ENCODE measurements at regions not wholly inside any gene's neighbourhood (a gene's known extent, or its start where the extent isn't known, plus 50 kb on each side); places are given as distances from the start of the nearest gene placed in this dataset.
A peak's percentile ranks its signal among the peaks of the same experiment; 100 is the strongest.

DNA sequence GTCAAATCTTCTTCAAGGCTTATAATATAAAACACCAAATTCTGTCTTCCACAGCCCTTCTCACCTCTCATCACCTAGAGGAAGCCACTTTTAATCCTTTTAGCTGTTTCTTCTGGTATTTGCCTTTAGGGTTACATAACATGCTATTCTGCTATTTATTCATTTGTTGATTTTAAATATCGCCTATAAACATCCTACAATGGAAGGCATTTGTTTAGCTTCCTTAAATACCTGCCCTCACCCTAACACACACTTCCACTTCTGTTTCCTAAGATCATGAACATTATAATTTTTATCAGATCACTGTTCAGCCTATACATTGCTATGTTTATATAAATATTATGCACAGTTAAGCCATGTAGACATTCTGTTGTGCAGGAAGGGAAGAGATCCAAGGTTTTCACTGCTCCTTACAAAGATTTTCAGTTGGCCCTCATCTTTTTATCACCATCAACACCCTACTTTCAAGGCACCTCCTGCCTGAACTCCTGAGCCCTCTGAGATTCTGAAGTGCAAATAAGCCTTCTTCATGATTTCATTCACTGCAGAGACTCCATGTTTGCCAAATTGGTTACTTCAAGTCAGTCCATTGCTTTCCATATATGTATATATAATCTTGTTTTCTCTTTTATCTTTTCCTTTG is 356.9 kb upstream of the ACTBL2 start:
- Histone ChIP-seq H3K36me3 (ENCODE audit: control insufficient read depth, insufficient read depth, low read length) (no peaks in the 10 kb centered on the region), H3K27ac (ENCODE audit: insufficient read depth, low read depth, low read length, poor library complexity, severe bottlenecking) (no peak overlapping the region), H3K4me3 (ENCODE audit: insufficient read depth, low read depth, low read length) (no peak overlapping the region), H3K27me3 (ENCODE audit: control insufficient read depth, insufficient read depth, low read length, poor library complexity, severe bottlenecking) (no peaks in the 10 kb centered on the region), H3K9me3 (ENCODE audit: control insufficient read depth, low read length) (no peaks in the 10 kb centered on the region), H3K4me1 (ENCODE audit: control insufficient read depth, insufficient read depth, low read length) (peaks cover 23% of the 10 kb centered on the region)
- 100% methylated on average over 1 of the region's 1 CpG for WGBS, 2 experiments

DNA sequence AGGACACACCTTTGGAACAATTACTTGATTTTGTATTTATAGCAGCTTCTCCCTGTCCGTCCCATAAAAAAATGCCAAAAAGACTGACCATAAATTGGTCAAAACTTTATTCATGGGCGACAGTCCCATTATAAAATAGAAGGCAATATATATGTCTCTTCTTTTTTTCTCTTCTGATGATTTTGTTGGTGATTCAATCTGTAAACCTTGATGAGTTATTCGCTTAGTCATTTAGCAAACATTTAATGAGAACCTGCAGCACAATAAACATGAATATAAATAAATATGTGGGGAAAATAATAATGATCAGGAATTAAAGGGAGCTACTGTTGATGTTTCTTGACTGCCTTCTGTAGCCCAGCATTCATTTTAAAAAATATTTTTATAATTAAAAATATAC is 356.4 kb upstream of the ACTBL2 start:
- Histone ChIP-seq H3K9me3 (ENCODE audit: control insufficient read depth, low read length) (no peaks in the 10 kb centered on the region), H3K4me1 (ENCODE audit: control insufficient read depth, insufficient read depth, low read length) (peaks cover 23% of the 10 kb centered on the region), H3K4me3 (ENCODE audit: insufficient read depth, low read depth, low read length) (no peak overlapping the region), H3K27ac (ENCODE audit: insufficient read depth, low read depth, low read length, poor library complexity, severe bottlenecking) (no peak overlapping the region), H3K36me3 (ENCODE audit: control insufficient read depth, insufficient read depth, low read length) (no peaks in the 10 kb centered on the region), H3K27me3 (ENCODE audit: control insufficient read depth, insufficient read depth, low read length, poor library complexity, severe bottlenecking) (no peaks in the 10 kb centered on the region)
- 88 to 100% methylated on average over 1 to 2 of the region's 3 CpGs for WGBS, 2 experiments

DNA sequence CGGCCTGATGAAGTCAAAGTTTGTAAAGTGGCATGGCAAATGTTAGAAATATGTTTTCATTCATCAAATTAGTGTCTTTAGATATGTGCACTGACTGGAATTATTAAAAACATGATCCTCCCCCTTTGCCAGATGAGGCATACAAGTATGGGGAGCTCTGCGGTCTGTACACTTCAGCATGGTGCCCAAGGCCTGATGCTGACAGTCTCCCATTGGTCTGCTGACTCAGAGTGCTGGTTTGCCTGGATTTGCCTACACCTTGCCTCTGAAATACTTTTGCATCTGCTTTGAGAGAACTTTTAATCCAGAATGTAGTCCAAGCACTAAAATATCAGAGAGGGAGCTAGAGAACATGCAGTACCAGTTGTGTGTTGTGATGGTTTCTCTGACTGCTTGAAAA is 354.3 kb upstream of the ACTBL2 start:
- H3K36me3 ChIP-seq (ENCODE audit: control insufficient read depth, insufficient read depth, low read length), result no peaks in the 10 kb centered on the region
- WGBS, 2 experiments, result 90 to 97% methylated on average over 2 of the region's 2 CpGs
- no peak overlapping the region for H3K27ac ChIP-seq (ENCODE audit: insufficient read depth, low read depth, low read length, poor library complexity, severe bottlenecking)
- H3K4me3 ChIP-seq (ENCODE audit: insufficient read depth, low read depth, low read length), result no peak overlapping the region
- peaks cover 19% of the 10 kb centered on the region for H3K4me1 ChIP-seq (ENCODE audit: control insufficient read depth, insufficient read depth, low read length)
- no peaks in the 10 kb centered on the region for H3K9me3 ChIP-seq (ENCODE audit: control insufficient read depth, low read length)
- no peaks in the 10 kb centered on the region for H3K27me3 ChIP-seq (ENCODE audit: control insufficient read depth, insufficient read depth, low read length, poor library complexity, severe bottlenecking)

DNA sequence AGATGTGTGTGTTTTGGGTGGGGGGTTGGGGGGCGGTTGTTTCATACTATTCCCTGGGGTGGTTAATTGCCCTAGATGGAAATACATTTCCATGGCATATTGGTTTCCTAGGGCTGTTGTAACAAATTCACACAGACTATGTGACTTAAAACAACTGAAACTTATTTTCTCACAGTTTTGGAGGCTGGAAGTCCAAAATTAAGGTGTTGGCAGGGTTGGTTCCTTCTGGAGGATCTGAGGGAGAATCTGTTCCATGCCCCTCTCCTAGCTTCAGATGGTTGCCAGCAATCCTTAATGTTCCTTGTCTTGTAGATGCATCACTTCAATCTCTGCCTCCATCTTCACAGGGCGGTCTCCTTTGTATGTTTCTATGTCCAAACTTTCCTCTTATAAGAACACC is 353.7 kb upstream of the ACTBL2 start:
- 91 to 96% methylated on average over 1 to 2 of the region's 2 CpGs for WGBS, 2 experiments
- no peaks in the 10 kb centered on the region for H3K27me3 ChIP-seq (ENCODE audit: control insufficient read depth, insufficient read depth, low read length, poor library complexity, severe bottlenecking)
- no peaks in the 10 kb centered on the region for H3K9me3 ChIP-seq (ENCODE audit: control insufficient read depth, low read length)
- peaks cover 13% of the 10 kb centered on the region for H3K4me1 ChIP-seq (ENCODE audit: control insufficient read depth, insufficient read depth, low read length)
- no peak overlapping the region for H3K4me3 ChIP-seq (ENCODE audit: insufficient read depth, low read depth, low read length)
- no peaks in the 10 kb centered on the region for H3K36me3 ChIP-seq (ENCODE audit: control insufficient read depth, insufficient read depth, low read length)
- no peak overlapping the region for H3K27ac ChIP-seq (ENCODE audit: insufficient read depth, low read depth, low read length, poor library complexity, severe bottlenecking)

DNA sequence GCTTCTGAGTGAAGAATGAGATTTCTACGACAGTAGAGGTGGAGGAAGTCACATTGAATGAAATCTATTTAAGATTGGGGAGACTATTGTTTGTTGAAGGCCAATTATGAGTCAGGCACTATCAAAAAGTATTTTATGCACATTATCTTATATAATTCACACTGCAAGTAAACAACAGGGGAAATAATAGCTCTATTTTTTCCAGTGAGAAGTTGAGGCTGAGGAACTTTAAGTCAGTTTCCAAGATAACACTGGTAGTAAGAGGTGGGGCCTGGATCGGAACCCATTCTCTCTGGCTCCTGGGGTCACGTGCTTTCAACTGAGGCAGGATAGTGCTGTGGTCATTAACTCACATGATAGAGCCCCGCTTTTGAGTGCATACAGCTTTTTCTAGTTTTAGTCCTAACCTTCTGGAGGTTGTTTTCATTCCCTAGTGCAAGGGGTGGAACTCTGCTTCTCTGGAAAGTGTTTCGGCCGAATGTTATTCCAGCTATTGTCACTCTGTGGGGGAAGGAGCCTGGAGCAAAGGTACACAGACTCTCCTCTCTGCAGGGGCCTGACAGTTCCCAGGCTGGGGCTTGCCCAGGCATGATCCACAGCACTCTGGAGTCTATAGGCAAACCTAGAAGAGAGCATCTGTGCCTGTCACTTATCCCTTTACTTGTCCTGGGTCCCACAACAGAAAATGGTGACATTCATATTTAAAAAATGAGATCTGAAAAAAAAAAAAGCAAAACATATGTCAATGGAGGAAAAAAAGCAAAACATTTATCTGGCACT is 352.4 kb upstream of the ACTBL2 start:
- 57 to 60% methylated on average over 6 of the region's 6 CpGs for WGBS, 2 experiments
- H3K4me3 ChIP-seq (ENCODE audit: insufficient read depth, low read depth, low read length), result no peak overlapping the region
- H3K36me3 ChIP-seq (ENCODE audit: control insufficient read depth, insufficient read depth, low read length), result no peaks in the 10 kb centered on the region

DNA sequence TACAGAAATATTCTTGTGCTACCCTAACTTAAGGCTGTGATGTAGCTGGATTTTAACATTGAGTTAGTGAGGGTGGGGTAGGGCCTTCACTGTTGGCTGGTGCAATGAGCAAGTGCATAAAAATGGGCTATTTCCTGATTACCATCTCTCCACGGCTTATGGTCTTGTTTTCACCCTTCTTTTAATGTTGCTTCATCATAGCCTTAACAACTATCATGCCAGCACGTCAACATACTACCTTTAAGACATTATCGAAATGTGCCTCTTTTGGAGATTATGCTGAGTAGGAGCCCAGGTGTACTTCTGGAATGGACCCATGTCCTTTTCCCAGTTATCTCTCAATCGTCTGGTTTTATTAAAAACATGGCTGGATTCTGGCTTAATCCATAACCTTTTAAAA is 350.9 kb upstream of the ACTBL2 start:
- no peak overlapping the region for H3K27ac ChIP-seq (ENCODE audit: insufficient read depth, low read depth, low read length, poor library complexity, severe bottlenecking)
- no peaks in the 10 kb centered on the region for H3K36me3 ChIP-seq (ENCODE audit: control insufficient read depth, insufficient read depth, low read length)
- 94% methylated on average over 4 of the region's 4 CpGs for WGBS, 2 experiments
- H3K4me3 ChIP-seq (ENCODE audit: insufficient read depth, low read depth, low read length), result no peak overlapping the region
- no peaks in the 10 kb centered on the region for H3K9me3 ChIP-seq (ENCODE audit: control insufficient read depth, low read length)
- peaks cover 10% of the 10 kb centered on the region for H3K4me1 ChIP-seq (ENCODE audit: control insufficient read depth, insufficient read depth, low read length)
- H3K27me3 ChIP-seq (ENCODE audit: control insufficient read depth, insufficient read depth, low read length, poor library complexity, severe bottlenecking), result no peaks in the 10 kb centered on the region

More for the DNA sequence above, 352.4 kb upstream of the ACTBL2 start:
- Histone ChIP-seq H3K9me3 (ENCODE audit: control insufficient read depth, low read length) (no peaks in the 10 kb centered on the region), H3K27me3 (ENCODE audit: control insufficient read depth, insufficient read depth, low read length, poor library complexity, severe bottlenecking) (no peaks in the 10 kb centered on the region), H3K27ac (ENCODE audit: insufficient read depth, low read depth, low read length, poor library complexity, severe bottlenecking) (peak overlapping the region; percentile 53), H3K4me1 (ENCODE audit: control insufficient read depth, insufficient read depth, low read length) (peaks cover 10% of the 10 kb centered on the region)

DNA sequence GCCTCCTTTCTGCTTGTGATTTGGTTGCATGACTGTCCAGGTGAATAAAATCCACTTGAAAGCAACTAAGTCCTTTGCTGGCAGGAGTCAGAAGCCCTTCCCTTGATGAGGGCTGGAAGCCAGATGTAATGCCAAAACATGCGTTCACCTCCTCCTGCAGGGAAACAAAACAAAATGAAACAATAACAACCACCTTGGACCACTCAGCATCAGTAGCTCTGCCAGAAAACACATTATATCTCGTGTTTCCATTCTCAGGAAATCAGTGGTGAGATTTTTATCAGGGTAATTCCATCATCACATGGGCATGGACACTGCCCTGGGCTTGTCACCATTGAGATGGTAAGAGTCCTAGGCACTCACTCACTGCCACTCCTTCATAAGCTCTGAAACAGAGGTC is 350.3 kb upstream of the ACTBL2 start:
- H3K4me1 ChIP-seq (ENCODE audit: control insufficient read depth, insufficient read depth, low read length), result peaks cover 10% of the 10 kb centered on the region
- H3K27ac ChIP-seq (ENCODE audit: insufficient read depth, low read depth, low read length, poor library complexity, severe bottlenecking), result no peak overlapping the region
- no peaks in the 10 kb centered on the region for H3K27me3 ChIP-seq (ENCODE audit: control insufficient read depth, insufficient read depth, low read length, poor library complexity, severe bottlenecking)
- H3K36me3 ChIP-seq (ENCODE audit: control insufficient read depth, insufficient read depth, low read length), result no peaks in the 10 kb centered on the region
- no peak overlapping the region for H3K4me3 ChIP-seq (ENCODE audit: insufficient read depth, low read depth, low read length)
- no peaks in the 10 kb centered on the region for H3K9me3 ChIP-seq (ENCODE audit: control insufficient read depth, low read length)
- WGBS, 2 experiments, result 94 to 98% methylated on average over 2 of the region's 2 CpGs

DNA sequence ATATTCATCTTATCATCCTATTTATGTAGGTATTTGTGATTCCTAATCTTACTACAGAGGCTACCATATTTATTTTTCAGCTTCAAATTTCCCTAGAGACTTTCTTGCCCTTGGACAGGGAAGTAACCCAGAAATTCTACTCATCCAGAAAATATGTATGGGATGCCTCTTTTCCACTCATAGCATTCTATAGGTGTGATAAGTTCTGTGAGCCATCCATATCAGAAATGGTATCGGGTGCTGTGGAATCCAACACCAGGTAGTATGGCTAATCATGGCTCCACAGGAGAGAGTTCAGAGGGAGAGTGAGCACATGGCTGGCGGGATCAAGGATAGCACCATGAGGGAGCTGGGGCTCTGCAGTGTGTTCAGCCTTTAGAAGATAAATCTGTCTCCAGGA is 349.3 kb upstream of the ACTBL2 start:
- Histone ChIP-seq H3K27me3 (ENCODE audit: control insufficient read depth, insufficient read depth, low read length, poor library complexity, severe bottlenecking) (no peaks in the 10 kb centered on the region), H3K4me3 (ENCODE audit: insufficient read depth, low read depth, low read length) (no peak overlapping the region), H3K9me3 (ENCODE audit: control insufficient read depth, low read length) (no peaks in the 10 kb centered on the region), H3K36me3 (ENCODE audit: control insufficient read depth, insufficient read depth, low read length) (no peaks in the 10 kb centered on the region), H3K27ac (ENCODE audit: insufficient read depth, low read depth, low read length, poor library complexity, severe bottlenecking) (no peak overlapping the region), H3K4me1 (ENCODE audit: control insufficient read depth, insufficient read depth, low read length) (peaks cover 10% of the 10 kb centered on the region)
- WGBS, 2 experiments, result 96 to 98% methylated on average over 2 of the region's 2 CpGs

DNA sequence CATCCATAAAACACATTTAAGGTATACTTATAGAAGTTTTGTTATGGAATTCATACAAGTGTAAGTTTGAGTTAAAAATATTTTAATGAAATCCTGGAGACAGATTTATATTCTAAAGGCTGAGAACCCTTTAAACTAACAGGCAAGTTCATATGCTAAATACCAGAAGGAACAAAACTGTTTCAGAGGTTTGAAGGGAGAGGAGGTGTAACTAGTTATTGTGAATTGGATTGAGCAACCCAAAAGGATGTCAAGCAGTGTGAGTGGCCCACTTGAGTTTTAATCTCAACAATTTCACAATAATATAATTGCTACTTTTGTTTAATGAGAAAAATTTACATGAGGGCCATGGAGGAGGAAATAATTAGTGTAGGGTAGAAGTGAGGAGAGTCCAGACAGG is 348.5 kb upstream of the ACTBL2 start:
- Histone ChIP-seq H3K36me3 (ENCODE audit: control insufficient read depth, insufficient read depth, low read length) (no peaks in the 10 kb centered on the region), H3K4me3 (ENCODE audit: insufficient read depth, low read depth, low read length) (no peak overlapping the region), H3K4me1 (ENCODE audit: control insufficient read depth, insufficient read depth, low read length) (peaks cover 10% of the 10 kb centered on the region), H3K27me3 (ENCODE audit: control insufficient read depth, insufficient read depth, low read length, poor library complexity, severe bottlenecking) (no peaks in the 10 kb centered on the region), H3K9me3 (ENCODE audit: control insufficient read depth, low read length) (no peaks in the 10 kb centered on the region), H3K27ac (ENCODE audit: insufficient read depth, low read depth, low read length, poor library complexity, severe bottlenecking) (no peak overlapping the region)

DNA sequence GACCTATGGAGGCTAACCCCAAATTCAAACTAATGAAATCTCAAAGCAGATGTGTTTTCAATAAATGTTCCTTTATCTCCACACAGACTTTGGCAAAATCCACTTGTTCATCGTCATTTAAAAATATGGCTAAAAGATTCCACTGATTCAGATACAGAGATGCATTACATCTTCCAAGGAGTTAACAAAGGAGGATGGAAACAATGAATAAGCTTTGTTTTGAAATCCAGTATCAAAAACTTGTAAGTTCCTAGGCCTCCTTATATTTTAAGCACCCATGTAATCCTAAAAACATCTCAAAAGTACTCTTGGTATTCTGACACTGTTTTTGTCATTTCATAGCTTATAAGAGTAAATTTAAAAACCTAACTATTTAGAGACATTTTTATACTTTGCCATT is 345.6 kb upstream of the ACTBL2 start:
- Histone ChIP-seq H3K4me3 (ENCODE audit: insufficient read depth, low read depth, low read length) (no peak overlapping the region), H3K4me1 (ENCODE audit: control insufficient read depth, insufficient read depth, low read length) (peaks cover 4% of the 10 kb centered on the region), H3K9me3 (ENCODE audit: control insufficient read depth, low read length) (no peaks in the 10 kb centered on the region), H3K27me3 (ENCODE audit: control insufficient read depth, insufficient read depth, low read length, poor library complexity, severe bottlenecking) (no peaks in the 10 kb centered on the region), H3K36me3 (ENCODE audit: control insufficient read depth, insufficient read depth, low read length) (no peaks in the 10 kb centered on the region), H3K27ac (ENCODE audit: insufficient read depth, low read depth, low read length, poor library complexity, severe bottlenecking) (no peak overlapping the region)
- WGBS, 2 experiments, result 100% methylated on average over 1 of the region's 1 CpG; no CpG with 5 or more reads in 1 of the 2 experiments

All from ectodermal cell (in vitro differentiated cells).